NCI-H2107 treated with DMSO at 0.1 percent for 48 hours (cell line): ENCODE measurements at regions not wholly inside any gene's neighbourhood (a gene's known extent, or its start where the extent isn't known, plus 50 kb on each side); places are given as distances from the start of the nearest gene placed in this dataset.

Source experiments
- DNase-seq: peaks from one replicate; lab custom pipeline; 2025; ENCODE audit not compliant: unreplicated experiment; lab: John Stamatoyannopoulos, UW

- DNase-seq = no peak
These were observed 312.8 kb upstream of the JAG1 start for GRCh38 chr20:10986586-10986985.

- DNase-seq = peak; percentile 59
These were observed 314.0 kb upstream of the JAG1 start for GRCh38 chr20:10987651-10988383.

DNA sequence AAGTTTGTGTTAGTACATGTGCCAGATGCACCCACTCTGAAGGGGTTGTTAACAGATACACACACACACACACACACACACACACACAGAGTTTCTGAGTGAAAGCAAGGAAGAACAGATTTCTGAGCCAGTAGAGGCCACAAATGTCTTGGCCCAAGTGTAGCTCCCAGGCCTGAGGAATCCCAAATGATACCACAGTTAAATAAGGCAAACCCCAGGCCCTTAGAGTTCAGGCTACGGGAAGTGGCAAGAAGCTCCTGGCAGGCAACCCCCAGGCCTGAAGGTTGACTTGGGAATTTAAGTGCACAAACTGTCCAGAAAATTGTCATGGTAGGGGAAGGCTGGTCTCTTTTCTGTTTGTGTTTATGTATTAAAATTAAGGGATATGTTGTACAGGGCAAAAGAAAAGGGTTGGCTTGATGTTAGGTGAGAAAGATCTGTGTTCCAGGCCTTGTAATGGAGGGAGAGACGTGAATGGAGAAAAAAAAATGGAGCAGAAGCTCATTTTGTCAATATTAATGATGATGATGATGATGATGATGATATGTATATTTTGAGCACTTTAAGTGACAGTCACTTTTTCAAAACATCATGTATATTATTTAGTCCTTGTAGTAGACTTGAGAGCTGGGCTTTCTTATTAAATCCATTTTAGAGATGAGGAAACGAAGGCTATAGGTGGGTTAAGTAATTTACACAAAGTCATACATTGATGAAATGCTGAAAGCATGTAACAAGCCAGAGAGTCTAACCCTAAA lies 317.0 kb upstream of the JAG1 start:
- DNase-seq = no peak

DNA sequence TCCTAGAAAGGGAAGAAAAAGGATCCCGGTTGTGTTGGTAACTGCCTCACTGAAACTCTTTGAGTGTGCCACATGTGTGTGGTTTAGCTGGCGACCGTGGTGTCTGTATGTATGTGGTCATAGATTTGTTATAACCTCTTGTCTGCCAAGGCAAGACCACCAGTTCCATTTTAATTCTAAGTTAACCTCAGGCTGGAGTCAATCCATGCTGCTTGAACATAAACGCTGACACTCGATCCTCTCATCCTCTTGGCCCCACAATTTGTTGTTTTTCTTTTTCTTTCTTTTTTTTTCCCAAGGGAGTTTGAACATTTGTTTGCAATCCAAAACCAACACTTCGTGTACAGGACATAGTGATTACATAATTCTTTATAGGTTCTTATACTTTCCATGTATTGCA lies 318.9 kb upstream of the JAG1 start:
- peak; percentile 22 for DNase-seq

DNA sequence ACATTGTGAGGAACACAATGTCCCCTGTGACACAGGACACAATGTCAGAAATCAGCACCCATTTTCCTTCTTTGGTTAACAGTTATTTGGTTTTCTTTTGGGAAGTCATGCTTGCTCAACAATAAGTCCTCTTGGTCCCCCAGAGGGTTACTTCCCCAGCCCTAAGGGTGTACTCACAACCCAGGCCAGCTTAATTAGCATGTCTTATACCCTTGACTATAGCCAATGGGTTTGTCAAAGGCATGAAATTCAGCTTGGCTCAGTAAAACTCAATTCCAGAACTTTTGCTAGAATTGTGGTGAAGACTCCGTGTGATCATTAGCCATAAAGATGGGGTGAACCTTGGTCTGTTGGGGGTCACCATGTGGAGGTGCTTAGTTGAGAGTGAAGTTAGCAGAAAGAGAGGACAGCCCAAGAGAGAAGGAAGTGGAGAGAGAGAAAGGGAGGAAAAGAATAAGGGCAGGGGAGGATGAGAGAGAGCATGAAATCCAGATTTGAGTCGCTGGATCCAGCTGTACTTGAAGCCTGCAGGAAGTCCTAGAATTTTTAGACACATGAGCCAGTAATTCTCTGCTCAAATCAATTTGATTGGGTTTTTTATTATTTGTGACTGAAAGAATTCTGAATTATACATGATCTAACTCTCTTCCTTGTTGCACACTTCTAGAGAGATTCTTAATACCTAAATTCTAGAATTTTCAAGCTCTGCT lies 321.3 kb upstream of the JAG1 start:
- no peak for DNase-seq

DNA sequence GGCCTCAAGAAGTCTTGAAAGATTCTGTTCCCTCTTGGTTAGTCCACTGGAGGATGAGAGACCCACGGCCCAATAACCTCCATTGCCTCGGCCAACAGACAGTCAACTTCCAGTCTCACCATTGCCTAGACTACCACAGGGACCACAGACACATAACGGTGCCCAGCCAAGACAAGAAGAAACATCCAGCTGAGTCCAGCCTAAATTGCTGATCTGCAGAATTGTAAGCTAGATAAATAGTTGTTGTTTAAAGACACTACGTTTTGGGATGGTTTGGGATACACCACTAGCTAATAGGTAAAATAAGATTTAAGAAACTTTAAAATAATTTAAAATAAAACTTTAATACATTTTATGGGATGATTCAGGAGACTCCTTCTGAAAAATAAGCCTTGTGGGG lies 324.7 kb upstream of the JAG1 start:
- DNase-seq = no peak

- DNase-seq = no peak
These were observed 326.6 kb upstream of the JAG1 start for GRCh38 chr20:11000416-11000815.

DNA sequence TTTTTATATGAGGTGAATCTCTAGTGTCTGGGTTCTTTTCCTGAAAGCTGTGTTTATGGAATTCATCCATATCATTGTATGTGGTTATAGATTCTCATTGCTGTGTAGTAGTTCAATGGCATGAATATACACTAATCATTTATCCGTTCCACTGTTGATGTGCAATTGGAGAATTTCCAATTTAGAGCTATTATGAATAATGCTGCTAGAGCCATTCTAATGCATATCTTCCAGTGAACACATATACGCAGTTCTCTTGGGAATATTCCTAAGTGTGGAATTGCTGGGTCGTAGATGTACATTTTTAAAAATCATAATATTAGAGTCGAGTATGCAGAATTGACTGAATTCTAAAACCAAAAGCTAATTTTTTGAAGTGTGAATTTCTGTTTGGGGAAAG lies 327.5 kb upstream of the JAG1 start:
- DNase-seq = no peak

DNA sequence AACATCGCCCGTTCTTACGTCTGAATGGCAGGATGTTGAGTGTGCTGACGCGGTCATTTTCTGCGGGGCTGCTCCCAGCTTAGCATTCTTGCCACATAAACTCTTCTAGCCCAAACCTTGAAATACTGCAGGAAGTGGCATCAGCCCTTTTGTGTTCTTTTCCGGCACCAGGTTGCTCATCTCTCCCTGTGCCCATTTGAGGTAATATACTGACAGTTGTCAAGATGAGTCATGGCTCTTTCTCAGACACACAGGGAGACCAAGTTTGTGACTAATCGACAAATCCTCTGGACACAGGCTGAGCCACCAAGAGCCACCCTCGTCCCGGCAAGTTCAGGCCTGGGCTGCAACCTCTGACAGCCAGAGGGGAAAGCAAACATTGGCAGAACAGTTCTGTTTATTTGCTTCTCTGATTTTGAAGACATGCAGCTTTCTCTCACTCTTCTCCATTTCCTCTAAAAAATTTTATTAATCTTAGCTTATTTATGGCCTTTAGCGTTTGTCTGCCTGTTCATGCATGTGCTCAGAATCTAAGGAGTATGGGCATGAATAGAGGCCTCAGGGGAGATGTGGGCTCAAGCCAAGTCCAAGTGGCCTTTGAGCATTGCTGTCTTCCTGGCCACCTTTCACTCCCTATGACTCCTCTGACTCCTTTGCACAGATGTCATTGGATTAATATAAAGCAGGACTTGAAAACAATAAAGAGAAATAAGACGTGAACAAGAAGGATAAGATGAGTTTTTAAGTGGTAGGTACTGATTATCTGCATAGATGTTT lies 328.2 kb upstream of the JAG1 start:
- no peak for DNase-seq

- DNase-seq = no peak
These were observed 329.5 kb upstream of the JAG1 start for GRCh38 chr20:11003341-11003740.

DNA sequence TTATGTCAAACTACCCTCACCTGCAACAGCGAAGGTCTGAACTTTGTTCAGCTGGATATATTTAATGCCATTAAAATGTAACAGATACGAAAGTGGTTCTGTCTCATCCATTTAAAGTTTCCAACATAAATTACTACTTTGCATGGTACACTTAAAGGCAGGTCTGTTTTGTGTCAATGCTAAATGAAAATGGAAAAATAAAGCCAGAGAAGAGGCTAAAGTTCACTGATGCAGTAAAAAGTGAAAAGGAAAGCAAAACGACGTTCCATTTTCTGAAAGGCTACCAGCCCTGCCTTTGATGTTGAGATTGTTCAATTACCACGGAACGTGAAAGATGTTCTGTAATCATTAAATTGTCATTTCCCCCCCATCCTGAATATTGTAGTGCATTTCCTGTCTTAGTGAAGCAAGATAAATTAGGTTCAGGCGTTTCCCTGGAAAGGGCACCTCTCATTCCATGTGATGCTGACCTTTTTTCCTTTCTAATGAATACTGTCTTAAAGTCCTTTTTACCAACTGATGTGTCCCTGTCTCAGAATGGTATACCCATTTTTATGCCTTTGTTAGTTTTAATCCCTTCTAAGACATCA lies 334.7 kb upstream of the JAG1 start:
- DNase-seq = no peak

GRCh38 chr20:11011653-11012052 lies 337.9 kb upstream of the JAG1 start:
- DNase-seq = no peak

DNA sequence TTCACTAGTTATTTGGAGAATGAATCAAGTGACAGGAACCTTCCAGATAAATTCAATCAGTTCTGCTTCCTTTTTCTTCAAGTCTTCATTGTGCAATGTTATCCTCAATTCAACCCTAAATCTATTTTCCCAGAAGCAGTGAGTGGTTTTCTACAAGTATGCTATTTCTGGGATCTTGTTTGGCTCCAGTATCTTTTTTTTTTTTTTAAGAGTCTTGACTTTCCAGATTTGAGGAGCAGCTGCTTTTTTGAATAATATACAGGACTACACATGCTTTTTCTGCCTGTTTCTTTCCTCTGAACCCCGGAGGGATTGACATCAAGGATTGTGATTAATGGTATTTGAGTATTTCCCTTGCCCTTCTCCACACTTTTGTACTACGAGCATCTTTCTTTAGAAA lies 339.2 kb upstream of the JAG1 start:
- no peak for DNase-seq

DNA sequence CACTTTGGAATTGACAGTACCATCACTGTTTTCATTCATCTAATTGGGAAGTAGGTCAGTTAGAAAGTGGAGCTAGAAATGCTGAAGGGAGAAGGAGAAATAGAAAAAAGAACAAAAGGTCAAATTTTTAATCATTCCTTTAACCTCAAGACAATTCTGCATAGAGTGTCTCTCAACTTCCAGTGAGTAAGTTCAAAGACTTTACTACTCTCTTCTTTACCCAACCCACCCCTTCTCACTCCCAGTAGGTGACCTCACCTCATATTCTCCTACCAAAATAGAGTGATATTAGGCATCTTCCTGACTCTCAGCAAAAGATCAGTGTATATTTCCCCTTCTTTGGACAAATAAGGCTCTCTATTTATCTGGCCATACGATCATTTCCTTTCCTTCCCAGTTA lies 340.0 kb upstream of the JAG1 start:
- no peak for DNase-seq

GRCh38 chr20:11015440-11015839 lies 341.6 kb upstream of the JAG1 start:
- no peak for DNase-seq

GRCh38 chr20:11017446-11017845 lies 343.6 kb upstream of the JAG1 start:
- no peak for DNase-seq

- DNase-seq = no peak
These were observed 344.9 kb upstream of the JAG1 start for GRCh38 chr20:11018668-11019170.

- DNase-seq = no peak
These were observed 346.9 kb upstream of the JAG1 start for GRCh38 chr20:11020712-11021111.

- no peak for DNase-seq
These were observed 353.4 kb upstream of the JAG1 start for GRCh38 chr20:11027224-11027623.

DNA sequence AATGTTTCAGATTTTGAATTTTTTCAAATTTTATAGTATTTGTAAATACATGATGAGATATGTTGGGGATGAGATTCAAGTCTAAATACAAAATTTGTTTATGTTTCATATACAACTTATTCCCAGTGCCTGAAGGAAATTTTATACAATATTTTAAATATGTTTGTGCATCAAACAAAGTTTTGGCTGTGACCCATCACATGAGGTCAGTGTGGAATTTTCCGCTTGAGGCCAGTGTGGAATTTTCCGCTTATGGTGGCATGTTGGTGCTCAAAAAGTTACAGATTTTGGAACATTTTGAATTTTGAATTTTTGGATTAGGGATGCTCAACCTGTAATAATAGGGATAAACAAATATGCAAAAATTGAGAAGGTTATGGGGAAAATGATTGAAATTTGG lies 356.6 kb upstream of the JAG1 start:
- no peak for DNase-seq

DNA sequence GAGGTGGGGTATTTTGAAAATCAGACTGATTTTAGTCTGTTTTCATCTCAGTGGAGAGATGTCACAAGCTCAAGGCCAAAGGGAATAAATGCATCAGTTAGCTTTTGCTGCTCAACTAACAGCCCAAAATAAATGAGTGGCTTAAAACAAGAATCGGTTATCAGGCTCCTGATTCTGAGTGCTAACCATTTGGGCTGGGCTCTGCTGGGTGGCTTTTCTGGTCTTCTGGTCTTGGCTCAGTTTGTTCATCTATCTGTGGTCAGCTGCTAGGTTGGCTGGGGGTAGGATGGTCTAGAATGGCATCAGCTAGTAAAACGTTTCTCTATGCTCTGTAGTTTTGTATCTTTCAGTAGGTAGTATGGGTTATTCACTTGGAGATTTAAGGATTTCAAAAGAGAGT lies 357.5 kb upstream of the JAG1 start:
- DNase-seq = no peak
